HG03575 (cell line): ENCODE measurements at regions not wholly inside any gene's neighbourhood (a gene's known extent, or its start where the extent isn't known, plus 50 kb on each side); places are given as distances from the start of the nearest gene placed in this dataset.
"Not testable (repeated sequence)": the region's sequence is repeated elsewhere in the genome, so short reads cannot be mapped to it uniquely, and the experiment has no call there.

ENCODE experiments used
- ATAC-seq: cut with Tn5 transposase; IDR thresholded peaks from one replicate; pipeline ENCODE4 v1.9.1; 2021; ENCODE audit not compliant: unreplicated experiment, insufficient number of reproducible peaks, low FRiP score; ENCODE audit errors: extremely low read depth

- ATAC-seq = no peak
Measured at GRCh38 chr3:145266368-145266767, 894.6 kb downstream of the PLOD2 start.

GRCh38 chr3:145269106-145269505 is 891.9 kb downstream of the PLOD2 start:
- ATAC-seq = no peak

- ATAC-seq = no peak
Measured at GRCh38 chr3:145272684-145273083, 888.3 kb downstream of the PLOD2 start.

- no peak for ATAC-seq
Measured at GRCh38 chr3:145282505-145282904, 878.5 kb downstream of the PLOD2 start.

GRCh38 chr3:145286937-145287336 is 874.0 kb downstream of the PLOD2 start:
- peak; percentile 75 for ATAC-seq

- ATAC-seq = no peak
Measured at GRCh38 chr3:145290010-145290409, 871.0 kb downstream of the PLOD2 start.

- no peak for ATAC-seq
Measured at GRCh38 chr3:145294572-145294971, 866.4 kb downstream of the PLOD2 start.

GRCh38 chr3:145307272-145307671 is 853.7 kb downstream of the PLOD2 start:
- ATAC-seq = no peak

GRCh38 chr3:145313751-145314150 is 847.2 kb downstream of the PLOD2 start:
- no peak for ATAC-seq

GRCh38 chr3:145316253-145316652 is 844.7 kb downstream of the PLOD2 start:
- not testable (repeated sequence) for ATAC-seq

GRCh38 chr3:145326666-145327065 is 834.3 kb downstream of the PLOD2 start:
- ATAC-seq = no peak

- not testable (repeated sequence) for ATAC-seq
Measured at GRCh38 chr3:145333427-145333826, 827.6 kb downstream of the PLOD2 start.

- no peak for ATAC-seq
Measured at GRCh38 chr3:145333931-145334330, 827.1 kb downstream of the PLOD2 start.

GRCh38 chr3:145355206-145355605 is 805.8 kb downstream of the PLOD2 start:
- ATAC-seq = no peak

GRCh38 chr3:145357453-145357852 is 803.5 kb downstream of the PLOD2 start:
- ATAC-seq = no peak

- no peak for ATAC-seq
Measured at GRCh38 chr3:145359040-145359439, 801.9 kb downstream of the PLOD2 start.

- ATAC-seq = no peak
Measured at GRCh38 chr3:145368748-145369147, 792.2 kb downstream of the PLOD2 start.

- ATAC-seq = no peak
Measured at GRCh38 chr3:145370870-145371269, 790.1 kb downstream of the PLOD2 start.

- ATAC-seq = no peak
Measured at GRCh38 chr3:145377301-145377700, 783.7 kb downstream of the PLOD2 start.

GRCh38 chr3:145383416-145383815 is 777.6 kb downstream of the PLOD2 start:
- ATAC-seq = no peak

GRCh38 chr3:145384307-145384706 is 776.7 kb downstream of the PLOD2 start:
- no peak for ATAC-seq

- ATAC-seq = no peak
Measured at GRCh38 chr3:145387211-145387610, 773.8 kb downstream of the PLOD2 start.
